GM12864 (cell line): ENCODE measurements at regions not wholly inside any gene's neighbourhood (a gene's known extent, or its start where the extent isn't known, plus 50 kb on each side); places are given as distances from the start of the nearest gene placed in this dataset.

Source experiments
- DNase-seq: peaks from one replicate; pipeline ENCODE4 v3.0.0-alpha.2; 2011; ENCODE audit warnings: low read depth
- H3K4me3 ChIP-seq: 2 replicates; pipeline ENCODE4 v1.5.1; 2011; ENCODE audit warnings: mild to moderate bottlenecking, low read depth, low read length, control low read depth
- CTCF ChIP-seq: IDR thresholded peaks from 2 replicates; pipeline ENCODE4 v1.5.1; 2011; ENCODE audit warnings: low read depth, mild to moderate bottlenecking, moderate library complexity, low read length, control low read depth, inconsistent platforms; ENCODE audit errors: missing control alignments

GRCh38 chr5:120789918-120790317 is 325.8 kb downstream of the PRR16 start:
- H3K4me3 ChIP-seq, result no peak overlapping the region
- no peak for DNase-seq
- no peak for TF ChIP-seq CTCF

- no peak for TF ChIP-seq CTCF
- DNase-seq, result no peak
- no peak overlapping the region for H3K4me3 ChIP-seq
Measured at GRCh38 chr5:120790339-120790738, 326.2 kb downstream of the PRR16 start.

GRCh38 chr5:120792477-120792876 is 328.4 kb downstream of the PRR16 start:
- no peak for DNase-seq
- H3K4me3 ChIP-seq, result no peak overlapping the region
- no peak for TF ChIP-seq CTCF

- H3K4me3 ChIP-seq, result no peak overlapping the region
- no peak for TF ChIP-seq CTCF
- DNase-seq, result no peak
Measured at GRCh38 chr5:120794121-120794520, 330.0 kb downstream of the PRR16 start.

GRCh38 chr5:120803282-120803681 is 339.2 kb downstream of the PRR16 start:
- H3K4me3 ChIP-seq, result no peak overlapping the region
- no peak for TF ChIP-seq CTCF
- DNase-seq, result no peak

- H3K4me3 ChIP-seq, result no peak overlapping the region
- no peak for TF ChIP-seq CTCF
- no peak for DNase-seq
Measured at GRCh38 chr5:120805131-120805530, 341.0 kb downstream of the PRR16 start.

- DNase-seq, result no peak
- H3K4me3 ChIP-seq, result no peak overlapping the region
- no peak for TF ChIP-seq CTCF
Measured at GRCh38 chr5:120806202-120806601, 342.1 kb downstream of the PRR16 start.
